Chondrocyte (in vitro differentiated cells): ENCODE measurements at regions not wholly inside any gene's neighbourhood (a gene's known extent, or its start where the extent isn't known, plus 50 kb on each side); places are given as distances from the start of the nearest gene placed in this dataset.

ENCODE experiments used
- DNase-seq: peaks from one replicate; pipeline ENCODE4 v3.0.0; 2021; ENCODE audit warnings: mixed read lengths, low spot score
- H3K27ac Mint-ChIP-seq: one replicate; pipeline ENCODE4 v1.8.0; 2021; ENCODE audit warnings: mild to moderate bottlenecking, moderate library complexity, mixed read lengths; ENCODE audit not compliant: unreplicated experiment
- H3K27me3 Mint-ChIP-seq: 2 replicates; pipeline ENCODE4 v1.8.0; 2021; ENCODE audit warnings: low read depth, mixed read lengths
- H3K36me3 Mint-ChIP-seq: 2 replicates; pipeline ENCODE4 v1.8.0; 2021; ENCODE audit warnings: low read depth, mixed read lengths
- H3K4me1 Mint-ChIP-seq: 2 replicates; pipeline ENCODE4 v1.8.0; 2021; ENCODE audit warnings: low read depth, mild to moderate bottlenecking, mixed read lengths
- H3K4me3 Mint-ChIP-seq: one replicate; pipeline ENCODE4 v1.8.0; 2021; ENCODE audit warnings: mild to moderate bottlenecking, moderate library complexity, mixed read lengths; ENCODE audit not compliant: unreplicated experiment
- H3K9me3 Mint-ChIP-seq: 2 replicates; pipeline ENCODE4 v1.8.0; 2021; ENCODE audit warnings: low read depth, mixed read lengths
- CTCF ChIP-seq: fragments of 200-600 bp; sonication (generic); IDR thresholded peaks from 2 replicates; pipeline ENCODE4 v1.5.0; 2021; ENCODE audit warnings: antibody characterized with exemption, mild to moderate bottlenecking, moderate library complexity

DNA sequence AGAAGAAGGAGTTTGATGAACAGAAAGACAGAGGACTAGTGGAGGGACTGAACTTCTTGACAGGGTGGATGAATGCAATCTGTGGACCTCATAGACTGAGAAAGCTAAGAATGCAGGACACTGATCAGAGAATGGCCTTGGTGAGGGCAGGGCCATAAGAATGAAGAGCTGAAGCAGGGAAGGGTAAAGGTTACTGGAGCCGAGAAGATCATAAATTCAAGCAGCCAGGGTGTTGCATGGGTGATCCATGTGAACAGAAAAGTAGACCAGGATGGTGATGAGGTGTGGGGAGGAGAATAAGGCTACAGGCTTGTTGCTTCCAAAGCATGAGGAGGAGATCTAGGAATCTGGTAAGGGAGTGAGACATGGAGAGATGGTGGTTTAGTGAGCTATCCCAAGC lies 295.9 kb downstream of the ADGB start:
- TF ChIP-seq CTCF = no peak
- no peaks in the 10 kb centered on the region for H3K9me3 Mint-ChIP-seq

GRCh38 chr6:146895101-146895771 lies 296.5 kb downstream of the ADGB start:
- Mint-ChIP-seq H3K4me3 (no peak overlapping the region), H3K27me3 (no peaks in the 10 kb centered on the region), H3K9me3 (no peaks in the 10 kb centered on the region), H3K36me3 (no peaks in the 10 kb centered on the region), H3K27ac (no peak overlapping the region), H3K4me1 (peaks cover 14% of the 10 kb centered on the region)
- DNase-seq = no peak
- TF ChIP-seq CTCF = no peak

More for the DNA sequence above, 295.9 kb downstream of the ADGB start:
- H3K36me3 Mint-ChIP-seq = no peaks in the 10 kb centered on the region
- H3K27ac Mint-ChIP-seq = no peak overlapping the region
- no peak for DNase-seq
- no peak overlapping the region for H3K4me3 Mint-ChIP-seq
- peaks cover 14% of the 10 kb centered on the region for H3K4me1 Mint-ChIP-seq
- H3K27me3 Mint-ChIP-seq = no peaks in the 10 kb centered on the region

GRCh38 chr6:146895772-146896061 lies 296.9 kb downstream of the ADGB start:
- no peak for TF ChIP-seq CTCF
- Mint-ChIP-seq H3K9me3 (no peaks in the 10 kb centered on the region), H3K27me3 (no peaks in the 10 kb centered on the region), H3K36me3 (no peaks in the 10 kb centered on the region), H3K27ac (no peak overlapping the region), H3K4me3 (no peak overlapping the region), H3K4me1 (peaks cover 14% of the 10 kb centered on the region)
- DNase-seq = no peak

GRCh38 chr6:146896062-146896813 lies 297.5 kb downstream of the ADGB start:
- no peaks in the 10 kb centered on the region for H3K27me3 Mint-ChIP-seq
- H3K27ac Mint-ChIP-seq = no peak overlapping the region
- no peaks in the 10 kb centered on the region for H3K36me3 Mint-ChIP-seq
- H3K9me3 Mint-ChIP-seq = no peaks in the 10 kb centered on the region
- no peak for DNase-seq
- no peak for TF ChIP-seq CTCF
- no peak overlapping the region for H3K4me3 Mint-ChIP-seq
- H3K4me1 Mint-ChIP-seq = peaks cover 14% of the 10 kb centered on the region

DNA sequence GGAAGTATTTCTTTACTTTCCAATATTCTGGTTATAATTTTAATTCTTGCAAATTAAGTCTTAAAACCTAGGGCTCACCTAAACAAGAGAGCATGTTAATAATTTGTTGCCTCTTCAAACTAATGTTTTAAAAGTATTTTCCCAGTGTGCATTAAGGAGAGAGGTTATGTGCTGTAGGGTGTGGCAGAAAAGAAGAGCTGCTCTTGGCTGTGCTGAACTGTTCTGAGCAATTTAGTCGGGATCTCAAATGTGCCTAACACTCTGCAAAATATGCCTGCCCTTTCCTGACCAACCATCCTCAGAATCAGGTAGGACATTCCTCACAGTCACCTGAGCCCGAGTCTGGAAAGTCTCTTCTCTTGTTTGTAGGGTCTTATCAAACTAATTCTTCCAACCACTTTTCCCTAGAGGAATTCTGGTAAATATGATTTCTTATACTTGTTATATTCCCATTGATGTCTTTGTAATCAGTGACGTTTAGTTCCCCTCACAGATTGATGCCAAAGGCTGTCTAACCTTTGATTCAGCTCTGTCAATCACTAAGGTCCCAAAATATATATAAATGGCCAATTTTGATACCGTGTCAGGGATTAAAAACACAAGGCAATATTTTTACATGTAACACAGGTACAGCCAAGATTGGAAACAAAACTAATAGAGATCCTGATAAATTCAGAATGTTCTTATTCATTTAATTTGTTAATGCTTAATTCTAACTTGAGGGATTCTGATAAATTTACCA lies 298.4 kb downstream of the ADGB start:
- no peaks in the 10 kb centered on the region for H3K27me3 Mint-ChIP-seq
- H3K36me3 Mint-ChIP-seq = no peaks in the 10 kb centered on the region
- H3K4me1 Mint-ChIP-seq = peaks cover 10% of the 10 kb centered on the region
- no peak overlapping the region for H3K27ac Mint-ChIP-seq
- no peak for DNase-seq
- H3K4me3 Mint-ChIP-seq = no peak overlapping the region
- no peak for TF ChIP-seq CTCF
- H3K9me3 Mint-ChIP-seq = no peaks in the 10 kb centered on the region
